HEK293T (cell line): ENCODE measurements at regions not wholly inside any gene's neighbourhood (a gene's known extent, or its start where the extent isn't known, plus 50 kb on each side); places are given as distances from the start of the nearest gene placed in this dataset.
A peak's percentile ranks its signal among the peaks of the same experiment; 100 is the strongest.

ENCODE experiments used
- CTCF ChIA-PET: fragments of 350-600 bp; formaldehyde crosslinking; extraction: SDS; loops from one replicate; lab custom pipeline; 2021; ENCODE audit warnings: antibody characterized with exemption, inconsistent platforms; lab: Yijun Ruan, JAX
- POLR2A ChIA-PET: fragments of 350-600 bp; formaldehyde crosslinking; extraction: SDS; loops from one replicate; lab custom pipeline; 2020; ENCODE audit warnings: antibody characterized with exemption, inconsistent platforms; lab: Yijun Ruan, JAX
- DNase-seq: peaks from one replicate; pipeline ENCODE4 v3.0.0; 2012; ENCODE audit warnings: mixed read lengths; ENCODE audit errors: extremely low spot score
- ARNT ChIP-seq: fragments of 450-650 bp; IDR thresholded peaks from 2 replicates; pipeline ENCODE4 v1.6.1; 2017; ENCODE audit warnings: mild to moderate bottlenecking
- BHLHE40 ChIP-seq: fragments of 450-650 bp; IDR thresholded peaks from 2 replicates; pipeline ENCODE4 v1.6.1; 2016; ENCODE audit warnings: mild to moderate bottlenecking, moderate library complexity, borderline replicate concordance
- CTBP1 ChIP-seq: fragments of 450-650 bp; IDR thresholded peaks from 2 replicates; pipeline ENCODE4 v1.6.1; 2016; ENCODE audit warnings: borderline replicate concordance
- ELF4 ChIP-seq: fragments of 450-650 bp; IDR thresholded peaks from 2 replicates; pipeline ENCODE4 v1.6.1; 2017; ENCODE audit warnings: antibody characterized with exemption
- FOXA1 ChIP-seq: fragments of 450-650 bp; IDR thresholded peaks from 2 replicates; pipeline ENCODE4 v1.6.1; 2016; ENCODE audit warnings: mild to moderate bottlenecking
- FOXK2 ChIP-seq: fragments of 450-650 bp; IDR thresholded peaks from 2 replicates; pipeline ENCODE4 v1.6.1; 2016; ENCODE audit warnings: mild to moderate bottlenecking
- FOXM1 ChIP-seq: fragments of 450-650 bp; IDR thresholded peaks from 2 replicates; pipeline ENCODE4 v1.6.1; 2017; ENCODE audit warnings: mild to moderate bottlenecking, borderline replicate concordance
- HDGF ChIP-seq: fragments of 450-650 bp; IDR thresholded peaks from 2 replicates; pipeline ENCODE4 v1.6.1; 2017; ENCODE audit warnings: antibody characterized with exemption, borderline replicate concordance
- L3MBTL2 ChIP-seq: fragments of 450-650 bp; conservative IDR thresholded peaks from 2 replicates; pipeline ENCODE4 v1.6.1; 2016; ENCODE audit warnings: mild to moderate bottlenecking
- LEF1 ChIP-seq: fragments of 450-650 bp; IDR thresholded peaks from 2 replicates; pipeline ENCODE4 v1.6.1; 2017; ENCODE audit warnings: mild to moderate bottlenecking, borderline replicate concordance
- NFRKB ChIP-seq: fragments of 450-650 bp; IDR thresholded peaks from 2 replicates; pipeline ENCODE4 v1.6.1; 2016; ENCODE audit warnings: mild to moderate bottlenecking, moderate library complexity
- SP1 ChIP-seq: fragments of 450-650 bp; IDR thresholded peaks from 2 replicates; pipeline ENCODE4 v1.6.1; 2017
- SUZ12 ChIP-seq: fragments of 450-650 bp; IDR thresholded peaks from 2 replicates; pipeline ENCODE4 v1.6.1; 2016; ENCODE audit warnings: mild to moderate bottlenecking
- TARDBP ChIP-seq: fragments of 450-650 bp; IDR thresholded peaks from 2 replicates; pipeline ENCODE4 v1.6.1; 2016
- ZNF384 ChIP-seq: fragments of 450-650 bp; IDR thresholded peaks from 2 replicates; pipeline ENCODE4 v1.6.1; 2016
- TF ChIP-seq, protein P1 (sequence below): fragments of 450-650 bp; IDR thresholded peaks from 2 replicates; pipeline ENCODE4 v1.6.1; 2016

DNA sequence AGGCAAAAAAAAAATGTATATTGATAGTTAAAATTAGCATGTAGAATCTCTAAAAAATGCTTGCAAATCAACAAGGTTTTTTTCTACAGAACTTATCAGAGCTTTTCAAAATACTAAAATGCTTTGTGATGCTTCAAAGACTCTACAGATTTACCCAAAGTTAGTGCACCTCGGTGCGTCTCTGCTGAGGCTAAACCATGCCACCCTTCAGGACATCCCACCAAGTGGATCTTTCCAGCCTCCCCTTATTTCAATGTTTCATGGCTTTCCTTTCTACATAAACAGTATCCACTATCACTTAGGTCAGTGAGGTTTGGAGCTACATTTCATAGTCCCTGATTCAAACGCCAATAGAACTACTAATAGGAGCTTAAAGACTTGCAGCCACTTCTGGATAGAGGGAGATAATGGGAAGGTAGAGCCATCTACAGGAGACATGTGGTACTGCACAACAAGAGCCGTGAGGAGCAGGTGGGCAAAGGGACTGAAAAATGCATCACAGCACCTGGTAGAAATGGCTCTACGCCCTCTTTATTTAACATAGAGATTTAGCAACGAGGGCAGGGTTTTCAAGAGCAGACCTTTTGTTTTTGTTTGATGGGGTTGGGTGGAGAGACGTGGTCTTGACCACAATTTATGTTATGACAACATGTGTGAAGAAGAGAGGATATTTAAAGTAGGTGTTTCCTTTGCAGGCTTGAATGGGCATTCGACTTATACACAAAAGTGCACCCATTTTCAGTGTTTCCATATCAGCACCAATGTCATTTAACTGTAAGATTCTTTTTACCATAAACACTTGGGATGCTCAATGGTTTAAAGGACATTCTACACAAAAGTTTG lies 56.1 kb upstream of the SLC35G4 start:
- peak; percentile 51 for DNase-seq
- TF ChIP-seq HDGF (no peak), ZNF384 (no peak), FOXA1 (no peak)
- CTCF ChIA-PET: interaction anchor here (0.5 to 1.8 kb wide), 9 partner anchors 8 to 1003 kb away, joined by 3 to 10 read pairs (median 5); no protein-coding TSS in a partner anchor
- POLR2A ChIA-PET: no interaction called here

DNA sequence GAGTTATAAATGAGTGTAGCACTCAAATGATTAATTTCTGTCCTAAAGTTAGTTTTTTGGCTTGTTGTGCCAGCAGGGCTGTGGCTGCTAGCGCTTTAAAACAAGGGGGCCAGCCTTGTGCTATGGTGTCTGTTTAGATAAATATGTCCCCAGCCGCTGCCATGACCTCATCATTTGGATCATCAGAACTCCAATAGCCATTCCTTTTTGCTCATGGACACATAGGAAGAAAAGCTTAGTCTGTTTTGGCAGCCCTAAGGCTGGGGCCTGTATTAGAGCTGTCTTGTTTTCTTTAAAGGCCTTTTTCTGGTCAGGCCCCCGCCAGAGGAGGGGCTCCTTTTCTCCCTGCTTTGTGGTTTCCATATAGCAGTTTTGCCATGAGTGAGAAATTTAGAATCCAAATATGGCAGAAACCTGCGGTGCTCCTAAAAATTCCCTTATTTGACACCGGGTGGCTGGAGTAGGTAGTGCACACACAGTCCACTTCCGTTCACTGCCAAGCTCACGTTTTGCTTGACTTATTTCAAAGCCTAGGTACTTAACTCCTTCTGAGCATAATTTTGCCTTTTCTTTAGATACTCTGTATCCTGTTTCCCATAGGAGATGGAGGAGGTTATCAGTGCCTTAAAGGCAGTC lies 60.4 kb upstream of the SLC35G4 start:
- TF ChIP-seq FOXA1 (no peak), SP1 (no peak), HDGF (no peak), ELF4 (no peak), FOXK2 (no peak), ARNT (no peak), L3MBTL2 (no peak), CTBP1 (no peak), LEF1 (no peak), NFRKB (no peak)
- TF ChIP-seq, protein P1, sequence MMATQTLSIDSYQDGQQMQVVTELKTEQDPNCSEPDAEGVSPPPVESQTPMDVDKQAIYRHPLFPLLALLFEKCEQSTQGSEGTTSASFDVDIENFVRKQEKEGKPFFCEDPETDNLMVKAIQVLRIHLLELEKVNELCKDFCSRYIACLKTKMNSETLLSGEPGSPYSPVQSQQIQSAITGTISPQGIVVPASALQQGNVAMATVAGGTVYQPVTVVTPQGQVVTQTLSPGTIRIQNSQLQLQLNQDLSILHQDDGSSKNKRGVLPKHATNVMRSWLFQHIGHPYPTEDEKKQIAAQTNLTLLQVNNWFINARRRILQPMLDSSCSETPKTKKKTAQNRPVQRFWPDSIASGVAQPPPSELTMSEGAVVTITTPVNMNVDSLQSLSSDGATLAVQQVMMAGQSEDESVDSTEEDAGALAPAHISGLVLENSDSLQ: no peak
- no peak for DNase-seq
- ChIA-PET POLR2A (no interaction called here), CTCF (no interaction called here)

DNA sequence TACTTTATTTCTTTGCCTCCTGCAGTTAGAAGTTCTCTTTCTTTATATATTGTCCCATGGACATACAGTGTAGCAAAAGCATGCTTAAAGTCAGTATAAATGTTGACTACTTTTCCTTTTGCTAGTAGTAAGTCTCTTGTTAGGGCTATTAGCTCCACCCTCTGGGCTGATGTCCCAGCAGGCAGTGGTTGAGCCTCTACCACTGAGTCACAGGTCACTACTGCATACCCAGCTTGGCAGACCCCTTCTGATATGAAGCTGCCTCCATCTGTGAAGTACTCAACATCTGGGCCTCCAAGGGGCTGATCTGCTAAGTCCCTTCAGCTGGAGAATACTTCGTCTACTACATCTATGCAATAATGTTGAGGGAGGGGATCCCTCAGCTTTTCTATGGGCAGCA lies 61.0 kb upstream of the SLC35G4 start:
- no peak for DNase-seq
- ChIA-PET POLR2A (no interaction called here), CTCF (no interaction called here)
- no peak for TF ChIP-seq FOXK2
- TF ChIP-seq TARDBP: no peak
- no peak for TF ChIP-seq LEF1
- TF ChIP-seq ZNF384: no peak
- no peak for TF ChIP-seq ELF4
- no peak for TF ChIP-seq BHLHE40
- TF ChIP-seq, protein P1: no peak
- TF ChIP-seq HDGF: no peak
- no peak for TF ChIP-seq L3MBTL2
- no peak for TF ChIP-seq SP1
- no peak for TF ChIP-seq SUZ12
- TF ChIP-seq NFRKB: no peak

DNA sequence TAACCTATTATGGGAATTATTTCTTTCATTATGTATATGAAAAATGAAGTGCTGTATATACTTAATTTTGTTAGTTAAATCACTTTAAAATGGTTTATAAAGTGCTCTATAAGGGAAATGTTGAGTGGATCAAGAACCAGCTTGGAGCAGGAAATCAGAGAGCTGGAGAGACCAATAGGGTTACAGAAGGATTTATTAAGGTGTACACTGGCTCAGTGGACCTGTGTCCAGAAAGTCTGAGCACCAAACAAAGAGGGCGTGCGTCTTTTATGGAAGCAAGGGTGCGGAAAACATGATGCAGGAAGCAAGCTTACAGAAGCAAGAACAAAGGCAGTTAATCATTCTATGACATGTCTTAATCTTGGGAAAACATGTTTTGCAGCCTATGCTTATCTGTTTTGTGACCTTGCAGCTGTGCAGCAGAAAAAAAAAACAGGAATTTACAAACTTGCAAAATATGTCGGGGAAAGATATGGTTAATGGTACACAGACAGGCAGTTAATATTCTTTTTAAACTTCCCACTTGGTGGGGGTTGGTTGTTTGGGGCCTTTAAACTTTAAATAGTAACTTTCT lies 65.2 kb upstream of the SLC35G4 start:
- no peak for DNase-seq
- TF ChIP-seq TARDBP (no peak), L3MBTL2 (no peak), BHLHE40 (no peak), ELF4 (no peak), ARNT (no peak), LEF1 (no peak), ZNF384 (no peak), FOXM1 (no peak), SUZ12 (no peak), HDGF (no peak), SP1 (no peak), NFRKB (no peak), CTBP1 (no peak), FOXK2 (no peak), FOXA1 (no peak)
- TF ChIP-seq, protein P1: no peak
- ChIA-PET CTCF (no interaction called here), POLR2A (no interaction called here)

DNA sequence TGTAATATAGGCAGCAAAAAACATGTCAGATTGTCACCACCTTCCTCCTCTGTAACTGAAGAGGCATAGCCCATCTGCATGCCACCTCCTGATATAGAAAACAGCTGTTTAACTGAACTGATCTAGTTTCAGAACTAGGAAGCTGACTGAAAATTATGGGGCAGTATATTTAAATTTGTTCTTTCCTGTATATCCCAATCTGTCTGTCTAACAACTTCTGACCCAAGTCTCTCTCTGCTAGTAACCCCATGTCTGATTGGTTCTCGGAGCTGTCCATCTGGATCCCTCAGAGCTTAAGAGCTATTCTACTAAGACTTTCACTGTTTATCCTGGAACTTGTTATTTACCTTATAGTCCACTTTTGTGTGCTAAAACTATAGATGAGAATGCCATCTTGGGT lies 68.2 kb upstream of the SLC35G4 start:
- POLR2A ChIA-PET: no interaction called here
- CTCF ChIA-PET: no interaction called here
- DNase-seq: no peak
- TF ChIP-seq FOXK2 (no peak), TARDBP (no peak), L3MBTL2 (no peak), SP1 (no peak), NFRKB (no peak), CTBP1 (no peak), LEF1 (no peak), ELF4 (no peak), HDGF (no peak), FOXA1 (no peak), ARNT (no peak), ZNF384 (no peak), BHLHE40 (no peak), FOXM1 (no peak), SUZ12 (no peak)
- TF ChIP-seq, protein P1: no peak
